K562 (cell line): ENCODE measurements at regions not wholly inside any gene's neighbourhood (a gene's known extent, or its start where the extent isn't known, plus 50 kb on each side); places are given as distances from the start of the nearest gene placed in this dataset.

Experiments
- POLR2AphosphoS2 ChIP-seq: IDR thresholded peaks from 2 replicates; pipeline ENCODE4 v1.6.1; 2012; ENCODE audit warnings: low read length, improper control_type of control experiment
- SIN3A ChIP-seq, 2 experiments: fragments of 150-350 bp in 1 of 2; IDR thresholded peaks; 2 replicates each; pipeline ENCODE4 v1.6.1; 2011 to 2016; ENCODE audit warnings: borderline replicate concordance in 2 of 2, low read depth in 2 of 2, low read length in 2 of 2, mild to moderate bottlenecking in 2 of 2, moderate library complexity in 2 of 2; ENCODE audit not compliant: control insufficient read depth in 1 of 2
- SMC3 ChIP-seq: conservative IDR thresholded peaks from 2 replicates; pipeline ENCODE4 v1.6.1; 2011; ENCODE audit warnings: low read depth, low read length, improper control_type of control experiment; ENCODE audit not compliant: insufficient read depth
- ZKSCAN1 ChIP-seq: fragments of 150-350 bp; IDR thresholded peaks from 2 replicates; pipeline ENCODE4 v1.6.1; 2016; ENCODE audit warnings: low read depth, low read length
- ZNF174 ChIP-seq: fragments of 250-450 bp; sonication (Bioruptor Pico); IDR thresholded peaks from 2 replicates; pipeline ENCODE4 v1.4.0; 2020; ENCODE audit warnings: mild to moderate bottlenecking
- ZZZ3 ChIP-seq: fragments of 450-650 bp; IDR thresholded peaks from 2 replicates; pipeline ENCODE4 v1.6.1; 2016; ENCODE audit warnings: antibody characterized with exemption, mild to moderate bottlenecking, moderate library complexity
- TF ChIP-seq, protein P1 (sequence below), 2 experiments: IDR thresholded peaks; 2 replicates each; pipeline ENCODE4 v1.6.1; 2011; ENCODE audit warnings: borderline replicate concordance in 1 of 2, control low read depth in 1 of 2, low read depth in 1 of 2, low read length in 1 of 2, mild to moderate bottlenecking in 1 of 2, mixed read lengths in 1 of 2, moderate library complexity in 1 of 2; ENCODE audit not compliant: insufficient read depth in 1 of 2, insufficient read length in 1 of 2, poor library complexity in 1 of 2, severe bottlenecking in 1 of 2; ENCODE audit errors: extremely low read depth in 1 of 2

DNA sequence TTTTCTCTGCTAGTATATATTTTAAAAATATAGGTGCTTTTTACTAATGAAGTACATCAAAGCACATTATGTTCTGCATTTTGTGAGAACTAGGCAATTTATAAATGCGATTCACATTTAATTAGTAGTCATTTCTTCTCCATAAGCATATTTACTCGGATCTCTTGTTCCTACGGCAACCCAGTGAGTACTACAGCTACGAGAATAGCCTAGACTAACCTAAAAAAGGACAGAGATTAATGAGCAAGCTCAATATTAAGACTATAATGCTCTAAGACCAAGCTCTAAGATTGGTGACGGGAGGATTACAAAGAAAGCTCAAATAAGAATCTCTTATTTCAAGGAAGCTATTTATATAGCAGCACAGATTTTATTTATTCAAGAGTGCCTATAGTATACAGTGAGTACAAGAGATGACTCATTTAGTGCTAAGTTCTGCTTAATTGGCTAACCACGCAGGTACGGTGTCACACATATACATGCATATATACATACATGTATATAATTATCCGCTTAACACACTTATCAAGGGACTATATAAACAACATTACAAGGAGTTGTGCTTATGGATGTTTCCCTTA lies 364.7 kb downstream of the GPD2 start:
- TF ChIP-seq SIN3A (IDR thresholded peaks at IDR 0.05; ENCODE audit: borderline replicate concordance in 2 of 2, control insufficient read depth in 1 of 2, low read depth in 2 of 2, low read length in 2 of 2) (no peak), POLR2AphosphoS2 (no peak), ZKSCAN1 (no peak), SMC3 (no peak), ZZZ3 (no peak), ZNF174 (CRISPR knock-in tag) (no peak)
- TF ChIP-seq, protein P1, sequence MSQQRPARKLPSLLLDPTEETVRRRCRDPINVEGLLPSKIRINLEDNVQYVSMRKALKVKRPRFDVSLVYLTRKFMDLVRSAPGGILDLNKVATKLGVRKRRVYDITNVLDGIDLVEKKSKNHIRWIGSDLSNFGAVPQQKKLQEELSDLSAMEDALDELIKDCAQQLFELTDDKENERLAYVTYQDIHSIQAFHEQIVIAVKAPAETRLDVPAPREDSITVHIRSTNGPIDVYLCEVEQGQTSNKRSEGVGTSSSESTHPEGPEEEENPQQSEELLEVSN (IDR thresholded peaks at IDR 0.05; ENCODE audit: borderline replicate concordance in 1 of 2, extremely low read depth in 1 of 2, insufficient read depth in 1 of 2, insufficient read length in 1 of 2, low read depth in 1 of 2, low read length in 1 of 2, poor library complexity in 1 of 2, severe bottlenecking in 1 of 2), result no peak
